Common myeloid progenitor, CD34-positive (primary cell): ENCODE measurements at regions not wholly inside any gene's neighbourhood (a gene's known extent, or its start where the extent isn't known, plus 50 kb on each side); places are given as distances from the start of the nearest gene placed in this dataset.

Experiments
- CTCF ChIA-PET: fragments of 350-600 bp; sonication (Branson Sonifier 250); formaldehyde crosslinking; loops from one replicate; lab custom pipeline; 2021; ENCODE audit warnings: antibody characterized with exemption; lab: Charles Lee
- POLR2A ChIA-PET: fragments of 350-600 bp; sonication (Branson Sonifier 250); formaldehyde crosslinking; loops from one replicate; lab custom pipeline; 2021; ENCODE audit warnings: antibody characterized with exemption; lab: Charles Lee
- DNase-seq, 3 donors: peaks; one replicate each; pipeline versions ENCODE4 v3.0.0 to v3.0.0-alpha.2; 2013
- H3K27ac ChIP-seq, 2 experiments: 1 replicate in 1 of 2; 2 replicates in 1 of 2; pipeline ENCODE4 v1.7.0; 2013; ENCODE audit warnings: inconsistent platforms in 2 of 2, low read length in 2 of 2, mild to moderate bottlenecking in 2 of 2, low read depth in 1 of 2, moderate library complexity in 1 of 2; ENCODE audit not compliant: severe bottlenecking in 2 of 2, insufficient read depth in 1 of 2, poor library complexity in 1 of 2
- H3K27me3 ChIP-seq, 5 experiments: replicated peaks in 2 of 5; 1 replicate in 3 of 5; 2 replicates in 2 of 5; pipeline versions ENCODE4 v1.6.1 to v1.7.0; 2013; ENCODE audit warnings: low read length in 4 of 5, mild to moderate bottlenecking in 2 of 5, moderate library complexity in 2 of 5, inconsistent platforms in 1 of 5; ENCODE audit not compliant: insufficient read depth in 5 of 5, control insufficient read depth in 4 of 5
- H3K36me3 ChIP-seq, 4 experiments: 1 replicate in 2 of 4; 2 replicates in 2 of 4; pipeline versions ENCODE4 v1.6.1 to v1.7.0; 2013; ENCODE audit warnings: low read length in 3 of 4, control low read depth in 1 of 4, mild to moderate bottlenecking in 1 of 4; ENCODE audit not compliant: control insufficient read depth in 4 of 4, insufficient read depth in 4 of 4
- H3K4me1 ChIP-seq, 4 experiments: 1 replicate in 3 of 4; 2 replicates in 1 of 4; pipeline versions ENCODE4 v1.6.1 to v1.7.1; 2013; ENCODE audit warnings: low read length in 3 of 4, mild to moderate bottlenecking in 3 of 4, control low read depth in 1 of 4, inconsistent platforms in 1 of 4, moderate library complexity in 1 of 4; ENCODE audit not compliant: control insufficient read depth in 4 of 4, insufficient read depth in 4 of 4; ENCODE audit errors: control extremely low read depth in 1 of 4
- H3K4me3 ChIP-seq, 7 experiments: 1 replicate in 4 of 7; 2 replicates in 3 of 7; pipeline versions ENCODE4 v1.5.1 to v1.7.0; 2013; ENCODE audit warnings: mild to moderate bottlenecking in 7 of 7, low read length in 6 of 7, moderate library complexity in 6 of 7, inconsistent platforms in 2 of 7, low read depth in 2 of 7, control low read depth in 1 of 7; ENCODE audit not compliant: insufficient read depth in 4 of 7, control insufficient read depth in 1 of 7; ENCODE audit errors: extremely low read depth in 1 of 7
- H3K9me3 ChIP-seq, 5 experiments: 1 replicate in 4 of 5; 2 replicates in 1 of 5; pipeline versions ENCODE4 v1.6.1 to v1.7.1; 2013; ENCODE audit warnings: low read length in 4 of 5, mild to moderate bottlenecking in 2 of 5, inconsistent platforms in 1 of 5, low read depth in 1 of 5, moderate library complexity in 1 of 5; ENCODE audit not compliant: control insufficient read depth in 4 of 5, insufficient read depth in 2 of 5; ENCODE audit errors: control extremely low read depth in 1 of 5
- WGBS: methylation state at CpG from one replicate; pipeline ENCODE4 v1.1.5; 2013; ENCODE audit not compliant: insufficient coverage; 5-methylcytosine and 5-hydroxymethylcytosine counted together

DNA sequence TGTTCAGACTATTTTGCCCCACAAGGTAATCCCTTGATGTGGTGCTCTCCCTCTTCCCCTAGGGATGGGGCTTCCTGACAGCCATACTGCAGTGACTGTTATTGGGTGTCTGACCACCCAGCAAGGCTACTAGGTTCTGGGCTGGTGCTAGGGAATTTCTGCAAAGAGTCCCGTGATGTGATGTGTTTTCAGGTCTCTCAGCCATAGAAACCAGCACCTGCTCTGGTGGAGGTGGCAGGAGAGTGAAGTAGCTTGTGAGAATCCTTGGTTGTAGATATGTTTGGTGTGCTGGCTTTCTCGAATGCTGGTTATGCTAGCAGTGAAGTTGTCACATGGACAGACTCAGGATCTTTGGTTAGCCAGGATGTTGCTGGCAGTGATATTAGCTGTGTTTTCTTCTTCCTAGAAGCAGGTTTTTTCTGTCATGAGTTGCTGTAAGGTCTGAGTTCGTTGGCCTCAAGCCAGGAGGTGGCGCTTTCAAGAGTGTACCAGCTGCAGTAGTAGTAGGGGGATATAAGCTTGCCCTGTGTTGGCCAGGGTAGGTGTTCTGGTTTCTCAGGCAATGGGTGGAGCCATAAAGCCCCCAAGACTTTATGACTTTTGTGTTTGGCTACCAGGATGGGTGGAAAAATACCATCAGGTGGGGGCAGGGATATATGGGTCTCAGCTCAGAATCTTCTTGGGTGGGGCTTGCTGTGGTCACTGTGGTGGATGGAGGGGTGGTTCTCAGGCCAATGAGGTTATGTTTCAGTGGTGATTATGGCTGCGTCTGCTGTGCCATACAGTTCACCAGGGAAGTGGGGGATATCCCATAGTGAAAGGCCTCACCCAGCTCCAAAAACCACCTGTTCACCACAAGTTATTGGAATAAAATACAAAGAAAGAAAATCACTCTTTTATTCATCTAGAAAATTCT is 1112.3 kb downstream of the KCNT2 start:
- no peaks in the 10 kb centered on the region for H3K4me1 ChIP-seq
- no peaks in the 10 kb centered on the region for H3K27me3 ChIP-seq
- H3K9me3 ChIP-seq, result peaks cover 0 to 3% (median 0%) of the 10 kb centered on the region in 5 experiments
- CTCF ChIA-PET, result no interaction called here
- no peak overlapping the region for H3K4me3 ChIP-seq
- 77% methylated on average over 4 of the region's 5 CpGs for WGBS
- POLR2A ChIA-PET, result no interaction called here
- no peak for DNase-seq
- H3K36me3 ChIP-seq, result no peaks in the 10 kb centered on the region
- no peak overlapping the region for H3K27ac ChIP-seq

DNA sequence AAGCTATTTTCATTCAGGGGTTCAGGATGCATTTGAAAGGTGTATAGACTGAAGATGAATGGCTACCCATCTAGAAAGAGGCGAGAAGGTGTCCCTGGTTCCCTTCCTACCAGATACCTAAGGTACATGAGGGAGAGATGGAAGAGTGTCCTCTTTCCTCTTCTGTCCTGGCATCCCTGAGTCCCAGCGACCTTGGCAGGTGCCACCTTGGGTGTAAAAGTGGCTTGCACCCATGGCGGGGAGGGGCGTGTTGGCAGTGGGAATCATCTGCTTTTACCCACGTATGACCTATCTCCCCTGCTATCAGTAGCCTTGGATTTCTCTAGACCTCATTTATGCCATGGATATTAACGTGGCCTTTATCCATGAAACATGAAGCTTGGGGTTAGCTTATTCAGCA is 1126.1 kb downstream of the KCNT2 start:
- POLR2A ChIA-PET, result no interaction called here
- no peak overlapping the region for H3K27ac ChIP-seq
- H3K4me3 ChIP-seq, result no peak overlapping the region
- H3K27me3 ChIP-seq, result no peaks in the 10 kb centered on the region
- H3K9me3 ChIP-seq, result peaks cover 0 to 2% (median 0%) of the 10 kb centered on the region in 5 experiments
- H3K36me3 ChIP-seq, result no peaks in the 10 kb centered on the region
- H3K4me1 ChIP-seq, result no peaks in the 10 kb centered on the region
- WGBS, result 96% methylated on average over 6 of the region's 6 CpGs
- no peak for DNase-seq
- CTCF ChIA-PET, result no interaction called here

DNA sequence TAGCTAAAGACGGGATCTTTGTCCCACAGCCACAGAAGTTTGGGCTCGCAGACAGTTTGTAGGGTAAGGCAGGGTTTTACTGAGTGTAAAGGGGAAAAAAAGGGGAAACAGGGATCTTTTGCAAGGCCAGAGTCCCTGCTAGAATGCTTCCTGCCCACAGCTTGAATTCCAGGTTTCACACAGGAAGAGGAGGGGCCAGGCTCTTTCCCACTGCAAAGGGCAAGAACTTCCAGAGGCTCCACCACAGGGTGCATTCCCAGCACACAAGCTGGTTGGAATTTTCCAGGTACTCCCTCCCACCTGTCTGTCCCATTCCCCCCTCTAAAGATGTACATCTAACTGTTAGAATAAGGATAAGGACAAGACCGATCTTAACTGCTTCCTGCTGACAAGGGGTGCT is 1126.9 kb downstream of the KCNT2 start:
- 95% methylated on average over 2 of the region's 3 CpGs for whole genome bisulfite sequencing

DNA sequence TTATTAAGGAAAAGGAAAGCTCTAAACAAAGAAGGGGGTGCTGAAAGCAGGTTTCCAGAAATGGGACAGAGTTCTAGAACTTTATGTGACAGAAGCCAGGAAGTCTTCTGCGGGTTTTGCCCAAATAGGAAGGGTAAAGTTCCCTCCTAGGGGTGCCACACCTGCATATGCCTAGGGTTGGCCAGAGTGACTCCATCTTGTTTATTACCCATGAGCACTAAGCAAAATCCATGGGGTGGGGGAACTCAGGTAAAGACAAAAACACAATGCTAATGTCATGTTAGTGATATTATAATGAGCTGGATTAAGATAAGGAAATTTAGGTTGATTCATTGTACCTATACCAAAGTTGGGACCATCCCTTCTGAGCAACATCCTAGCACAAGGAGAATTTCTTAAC is 1132.7 kb downstream of the KCNT2 start:
- H3K4me3 ChIP-seq, result no peak overlapping the region
- H3K27ac ChIP-seq, result no peak overlapping the region
- no peaks in the 10 kb centered on the region for H3K9me3 ChIP-seq
- no peaks in the 10 kb centered on the region for H3K4me1 ChIP-seq
- no peaks in the 10 kb centered on the region for H3K36me3 ChIP-seq
- ChIA-PET POLR2A (no interaction called here), CTCF (no interaction called here)
- no peaks in the 10 kb centered on the region for H3K27me3 ChIP-seq
- 100% methylated on average over 1 of the region's 1 CpG for WGBS
- DNase-seq, result no peak

More for the DNA sequence above, 1126.9 kb downstream of the KCNT2 start:
- DNase-seq, result no peak
- ChIA-PET CTCF (no interaction called here), POLR2A (no interaction called here)
- H3K4me1 ChIP-seq, result no peaks in the 10 kb centered on the region
- H3K36me3 ChIP-seq, result no peaks in the 10 kb centered on the region
- H3K4me3 ChIP-seq, result no peak overlapping the region
- H3K9me3 ChIP-seq, result peaks cover 0 to 2% (median 0%) of the 10 kb centered on the region in 5 experiments
- no peak overlapping the region for H3K27ac ChIP-seq
- H3K27me3 ChIP-seq, result no peaks in the 10 kb centered on the region

DNA sequence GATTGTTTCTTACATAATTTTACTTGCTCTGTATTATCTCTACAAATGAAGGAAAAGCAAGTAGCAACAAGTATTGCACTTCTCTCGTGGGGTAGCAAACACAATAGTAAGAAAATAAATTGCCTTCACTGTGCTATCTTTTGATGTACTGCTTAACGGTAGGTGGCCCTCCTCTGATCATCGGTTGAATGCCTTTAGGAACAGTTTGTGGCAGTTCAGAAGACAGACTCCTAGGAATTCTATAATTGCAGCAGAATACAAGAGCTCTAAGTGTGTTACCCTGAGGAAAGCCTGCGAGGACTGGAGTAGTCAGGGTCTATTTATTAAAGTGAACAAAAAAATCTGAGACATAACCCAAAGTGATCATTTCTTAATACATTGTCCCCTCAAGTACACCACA is 1135.9 kb downstream of the KCNT2 start:
- CTCF ChIA-PET, result no interaction called here

DNA sequence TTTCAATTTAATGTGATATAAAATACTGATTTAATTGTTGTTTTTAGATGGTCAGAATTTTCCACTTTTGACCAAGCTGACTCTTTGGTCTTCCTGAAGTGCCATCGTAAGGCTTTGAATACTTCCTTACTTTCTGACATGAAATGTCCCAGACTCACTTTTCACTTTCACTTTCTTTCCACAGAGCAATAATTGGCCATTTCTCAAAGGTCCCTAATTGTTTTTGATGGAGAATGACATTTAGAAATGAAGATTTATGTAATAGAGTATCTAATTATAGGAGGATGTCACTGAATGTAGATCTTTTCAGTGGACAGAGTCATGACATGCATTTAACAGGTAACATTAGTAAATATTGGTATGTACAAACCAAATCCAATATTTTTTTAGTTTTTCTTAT is 1141.6 kb downstream of the KCNT2 start:
- no peaks in the 10 kb centered on the region for H3K27me3 ChIP-seq
- H3K36me3 ChIP-seq, result no peaks in the 10 kb centered on the region
- no peak for DNase-seq
- no peaks in the 10 kb centered on the region for H3K4me1 ChIP-seq
- H3K9me3 ChIP-seq, result no peaks in the 10 kb centered on the region
- no CpG with 5 or more reads among the region's 1 CpG for WGBS
- ChIA-PET POLR2A (no interaction called here), CTCF (no interaction called here)
- H3K27ac ChIP-seq, result no peak overlapping the region
- no peak overlapping the region for H3K4me3 ChIP-seq

More for the DNA sequence above, 1135.9 kb downstream of the KCNT2 start:
- POLR2A ChIA-PET, result no interaction called here
- H3K9me3 ChIP-seq, result no peaks in the 10 kb centered on the region
- H3K36me3 ChIP-seq, result no peaks in the 10 kb centered on the region
- 63% methylated on average over 3 of the region's 4 CpGs for whole genome bisulfite sequencing
- H3K27me3 ChIP-seq, result no peaks in the 10 kb centered on the region
- DNase-seq, result no peak
- H3K4me1 ChIP-seq, result no peaks in the 10 kb centered on the region
- no peak overlapping the region for H3K27ac ChIP-seq
- H3K4me3 ChIP-seq, result no peak overlapping the region

DNA sequence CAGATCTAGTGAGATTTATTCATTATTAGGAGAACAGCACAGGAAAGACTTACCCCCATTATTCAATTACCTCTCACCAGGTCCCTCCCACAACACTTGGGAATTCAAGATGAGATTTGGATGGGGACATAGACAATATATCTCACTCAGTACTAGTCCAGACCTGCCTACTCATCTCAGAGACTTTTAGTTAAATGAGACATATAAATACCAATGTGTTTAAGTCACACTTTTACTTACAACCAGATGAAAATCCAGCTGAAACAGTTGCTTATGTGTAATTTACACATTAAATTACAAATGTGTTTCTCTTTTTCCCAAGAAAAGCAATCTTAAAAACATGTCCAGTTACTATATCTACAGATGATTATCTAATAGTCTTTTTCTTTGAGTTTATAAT is 1145.6 kb downstream of the KCNT2 start:
- Histone ChIP-seq H3K4me1 (no peaks in the 10 kb centered on the region), H3K27ac (no peak overlapping the region), H3K36me3 (no peaks in the 10 kb centered on the region), H3K4me3 (no peak overlapping the region), H3K27me3 (no peaks in the 10 kb centered on the region), H3K9me3 (no peaks in the 10 kb centered on the region)
- ChIA-PET POLR2A (no interaction called here), CTCF (interaction anchor here (1.4 kb wide), 1 partner anchor 9 kb away, joined by 3 read pairs; no protein-coding TSS in a partner anchor)
- DNase-seq, result no peak
